A549 (cell line): ENCODE measurements at regions not wholly inside any gene's neighbourhood (a gene's known extent, or its start where the extent isn't known, plus 50 kb on each side); places are given as distances from the start of the nearest gene placed in this dataset.

ENCODE experiments used
- CHD2 ChIP-seq: fragments of 150-350 bp; IDR thresholded peaks from 2 replicates; pipeline ENCODE4 v1.6.1; 2014; ENCODE audit warnings: low read length; ENCODE audit not compliant: partially characterized antibody
- EP300 ChIP-seq, 2 experiments: fragments of >200 bp; sonication (Bioruptor Twin); formaldehyde crosslinking; IDR thresholded peaks; 2 replicates in 1 of 2; 3 replicates in 1 of 2; pipeline ENCODE4 v1.6.1; 2016 to 2017
- KDM5A ChIP-seq: fragments of 200-600 bp; sonication (generic); IDR thresholded peaks from 2 replicates; pipeline ENCODE4 v1.6.1; 2016; ENCODE audit warnings: antibody characterized with exemption, mild to moderate bottlenecking
- MYC ChIP-seq: IDR thresholded peaks from 2 replicates; pipeline ENCODE4 v1.6.1; 2012; ENCODE audit warnings: mild to moderate bottlenecking, inconsistent platforms, low read length, improper control_type of control experiment, borderline replicate concordance
- PBX3 ChIP-seq: IDR thresholded peaks from 2 replicates; pipeline ENCODE4 v1.6.1; 2012
- POLR2A ChIP-seq: IDR thresholded peaks from 2 replicates; pipeline ENCODE4 v1.6.1; 2012; ENCODE audit warnings: mild to moderate bottlenecking, low read length
- RCOR1 ChIP-seq: fragments of 150-350 bp; IDR thresholded peaks from 2 replicates; pipeline ENCODE4 v1.6.1; 2014; ENCODE audit warnings: antibody characterized with exemption, low read length, low read depth
- RFX5 ChIP-seq: fragments of 450-650 bp; IDR thresholded peaks from 2 replicates; pipeline ENCODE4 v1.7.1; 2014; ENCODE audit warnings: antibody characterized with exemption, mild to moderate bottlenecking, moderate library complexity
- SMC3 ChIP-seq: fragments of >200 bp; sonication (Bioruptor Twin); formaldehyde crosslinking; IDR thresholded peaks from 3 replicates; pipeline ENCODE4 v1.6.1; 2018; ENCODE audit warnings: inconsistent platforms
- TF ChIP-seq, protein P1 (sequence below): fragments of >200 bp; sonication (Bioruptor Twin); formaldehyde crosslinking; IDR thresholded peaks from 3 replicates; pipeline ENCODE4 v1.5.1; 2016

- TF ChIP-seq POLR2A (no peak), EP300 (IDR thresholded peaks at IDR 0.05) (no peak), PBX3 (no peak), CHD2 (no peak), RFX5 (no peak), MYC (no peak), SMC3 (no peak), RCOR1 (no peak), KDM5A (no peak)
- TF ChIP-seq, protein P1, sequence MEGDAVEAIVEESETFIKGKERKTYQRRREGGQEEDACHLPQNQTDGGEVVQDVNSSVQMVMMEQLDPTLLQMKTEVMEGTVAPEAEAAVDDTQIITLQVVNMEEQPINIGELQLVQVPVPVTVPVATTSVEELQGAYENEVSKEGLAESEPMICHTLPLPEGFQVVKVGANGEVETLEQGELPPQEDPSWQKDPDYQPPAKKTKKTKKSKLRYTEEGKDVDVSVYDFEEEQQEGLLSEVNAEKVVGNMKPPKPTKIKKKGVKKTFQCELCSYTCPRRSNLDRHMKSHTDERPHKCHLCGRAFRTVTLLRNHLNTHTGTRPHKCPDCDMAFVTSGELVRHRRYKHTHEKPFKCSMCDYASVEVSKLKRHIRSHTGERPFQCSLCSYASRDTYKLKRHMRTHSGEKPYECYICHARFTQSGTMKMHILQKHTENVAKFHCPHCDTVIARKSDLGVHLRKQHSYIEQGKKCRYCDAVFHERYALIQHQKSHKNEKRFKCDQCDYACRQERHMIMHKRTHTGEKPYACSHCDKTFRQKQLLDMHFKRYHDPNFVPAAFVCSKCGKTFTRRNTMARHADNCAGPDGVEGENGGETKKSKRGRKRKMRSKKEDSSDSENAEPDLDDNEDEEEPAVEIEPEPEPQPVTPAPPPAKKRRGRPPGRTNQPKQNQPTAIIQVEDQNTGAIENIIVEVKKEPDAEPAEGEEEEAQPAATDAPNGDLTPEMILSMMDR: no peak
Observed at GRCh38 chr3:14000556-14000955, 120.7 kb upstream of the WNT7A start.
